ENCODE measurements at regions not wholly inside any gene's neighbourhood (a gene's known extent, or its start where the extent isn't known, plus 50 kb on each side); places are given as distances from the start of the nearest gene placed in this dataset.

DNA sequence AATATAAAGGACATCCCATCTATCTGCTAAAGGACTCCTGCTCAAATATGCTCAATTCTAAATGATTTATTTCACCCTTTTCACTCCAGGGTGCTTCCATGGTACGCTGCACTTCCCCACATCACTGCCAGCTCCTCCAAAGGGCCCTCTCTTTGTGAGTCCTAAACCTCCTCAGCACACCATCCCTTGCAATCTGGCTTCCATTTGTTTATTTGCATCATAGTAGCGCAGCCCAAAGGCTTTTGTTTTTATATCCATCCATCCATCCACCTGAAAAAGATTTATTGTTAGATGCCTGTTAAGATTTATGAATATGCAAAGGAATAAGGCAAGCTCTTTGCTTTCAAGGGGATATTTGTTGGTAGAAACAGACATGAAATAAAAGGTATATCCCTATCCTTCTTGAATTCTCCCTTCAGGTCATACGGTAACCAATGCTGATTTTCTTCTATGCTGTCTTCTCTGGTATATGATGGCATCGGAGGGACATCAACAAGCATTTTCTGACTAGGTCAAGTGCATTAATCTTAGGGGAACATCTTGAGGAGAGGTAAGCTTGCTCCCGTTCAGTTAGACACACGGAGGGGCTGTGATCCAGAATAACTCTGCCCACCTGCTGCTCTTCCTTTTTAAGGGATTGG, 397.6 kb downstream of the LIG4 start:
- TF ChIP-seq, protein P1, sequence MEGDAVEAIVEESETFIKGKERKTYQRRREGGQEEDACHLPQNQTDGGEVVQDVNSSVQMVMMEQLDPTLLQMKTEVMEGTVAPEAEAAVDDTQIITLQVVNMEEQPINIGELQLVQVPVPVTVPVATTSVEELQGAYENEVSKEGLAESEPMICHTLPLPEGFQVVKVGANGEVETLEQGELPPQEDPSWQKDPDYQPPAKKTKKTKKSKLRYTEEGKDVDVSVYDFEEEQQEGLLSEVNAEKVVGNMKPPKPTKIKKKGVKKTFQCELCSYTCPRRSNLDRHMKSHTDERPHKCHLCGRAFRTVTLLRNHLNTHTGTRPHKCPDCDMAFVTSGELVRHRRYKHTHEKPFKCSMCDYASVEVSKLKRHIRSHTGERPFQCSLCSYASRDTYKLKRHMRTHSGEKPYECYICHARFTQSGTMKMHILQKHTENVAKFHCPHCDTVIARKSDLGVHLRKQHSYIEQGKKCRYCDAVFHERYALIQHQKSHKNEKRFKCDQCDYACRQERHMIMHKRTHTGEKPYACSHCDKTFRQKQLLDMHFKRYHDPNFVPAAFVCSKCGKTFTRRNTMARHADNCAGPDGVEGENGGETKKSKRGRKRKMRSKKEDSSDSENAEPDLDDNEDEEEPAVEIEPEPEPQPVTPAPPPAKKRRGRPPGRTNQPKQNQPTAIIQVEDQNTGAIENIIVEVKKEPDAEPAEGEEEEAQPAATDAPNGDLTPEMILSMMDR (IDR thresholded peaks at IDR 0.05; ENCODE audit: poor library complexity) = no peak
- TF ChIP-seq EZH2phosphoT487 (IDR thresholded peaks at IDR 0.05; ENCODE audit: low read depth, severe bottlenecking, unreplicated experiment) = no peak

Measured in hepatocyte (in vitro differentiated cells).